ENCODE measurements at regions not wholly inside any gene's neighbourhood (a gene's known extent, or its start where the extent isn't known, plus 50 kb on each side); places are given as distances from the start of the nearest gene placed in this dataset.

DNA sequence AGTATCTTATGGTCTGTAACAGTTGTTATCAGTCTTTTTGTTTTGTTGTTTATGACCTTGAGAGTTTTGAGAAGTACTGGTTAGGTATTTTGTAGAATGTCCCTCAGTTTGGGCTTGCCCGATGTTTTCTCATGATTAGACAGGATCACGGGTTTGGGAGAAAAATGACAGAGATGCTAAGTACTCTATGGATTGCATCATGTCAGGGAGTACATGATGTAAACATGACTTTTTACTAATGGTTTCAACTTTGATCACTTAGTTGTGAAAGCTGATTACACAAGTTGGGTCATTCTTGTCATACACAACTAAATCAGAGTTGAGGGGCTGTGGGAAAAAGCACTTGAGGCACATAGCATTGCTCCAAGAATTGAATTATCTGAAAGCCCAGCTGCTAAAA is 94.7 kb upstream of the SIAH1 start:
- WGBS, 2 donors, result 48 to 74% methylated on average over 2 of the region's 2 CpGs
- H3K27ac ChIP-seq (ENCODE audit: low read depth in 1 of 2, low read length in 1 of 2), result no peak overlapping the region
- no peaks in the 10 kb centered on the region for H3K27me3 ChIP-seq (ENCODE audit: control insufficient read depth in 3 of 3, insufficient read depth in 3 of 3, low read length in 2 of 3)
- no peaks in the 10 kb centered on the region for H3K9me3 ChIP-seq (ENCODE audit: control insufficient read depth in 4 of 4, insufficient read depth in 3 of 4, low read length in 3 of 4)
- DNase-seq, result peak in 1 of 3 donors; percentile 26
- H3K9ac ChIP-seq (ENCODE audit: insufficient read depth in 1 of 2, low read length in 2 of 2), result no peak overlapping the region
- H3K4me3 ChIP-seq, result no peak overlapping the region
- peaks cover 0 to 4% (median 0%) of the 10 kb centered on the region in 5 donors for H3K4me1 ChIP-seq (ENCODE audit: control insufficient read depth in 5 of 5, insufficient read depth in 5 of 5, low read length in 5 of 5)
- H3K36me3 ChIP-seq (ENCODE audit: control insufficient read depth in 4 of 4, insufficient read depth in 4 of 4, low read length in 4 of 4), result no peaks in the 10 kb centered on the region
- TF ChIP-seq, protein P1, sequence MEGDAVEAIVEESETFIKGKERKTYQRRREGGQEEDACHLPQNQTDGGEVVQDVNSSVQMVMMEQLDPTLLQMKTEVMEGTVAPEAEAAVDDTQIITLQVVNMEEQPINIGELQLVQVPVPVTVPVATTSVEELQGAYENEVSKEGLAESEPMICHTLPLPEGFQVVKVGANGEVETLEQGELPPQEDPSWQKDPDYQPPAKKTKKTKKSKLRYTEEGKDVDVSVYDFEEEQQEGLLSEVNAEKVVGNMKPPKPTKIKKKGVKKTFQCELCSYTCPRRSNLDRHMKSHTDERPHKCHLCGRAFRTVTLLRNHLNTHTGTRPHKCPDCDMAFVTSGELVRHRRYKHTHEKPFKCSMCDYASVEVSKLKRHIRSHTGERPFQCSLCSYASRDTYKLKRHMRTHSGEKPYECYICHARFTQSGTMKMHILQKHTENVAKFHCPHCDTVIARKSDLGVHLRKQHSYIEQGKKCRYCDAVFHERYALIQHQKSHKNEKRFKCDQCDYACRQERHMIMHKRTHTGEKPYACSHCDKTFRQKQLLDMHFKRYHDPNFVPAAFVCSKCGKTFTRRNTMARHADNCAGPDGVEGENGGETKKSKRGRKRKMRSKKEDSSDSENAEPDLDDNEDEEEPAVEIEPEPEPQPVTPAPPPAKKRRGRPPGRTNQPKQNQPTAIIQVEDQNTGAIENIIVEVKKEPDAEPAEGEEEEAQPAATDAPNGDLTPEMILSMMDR (IDR thresholded peaks at IDR 0.05; ENCODE audit: control extremely low read depth, extremely low read depth), result no peak
- no peak for ATAC-seq (ENCODE audit: insufficient read depth, low FRiP score)

DNA sequence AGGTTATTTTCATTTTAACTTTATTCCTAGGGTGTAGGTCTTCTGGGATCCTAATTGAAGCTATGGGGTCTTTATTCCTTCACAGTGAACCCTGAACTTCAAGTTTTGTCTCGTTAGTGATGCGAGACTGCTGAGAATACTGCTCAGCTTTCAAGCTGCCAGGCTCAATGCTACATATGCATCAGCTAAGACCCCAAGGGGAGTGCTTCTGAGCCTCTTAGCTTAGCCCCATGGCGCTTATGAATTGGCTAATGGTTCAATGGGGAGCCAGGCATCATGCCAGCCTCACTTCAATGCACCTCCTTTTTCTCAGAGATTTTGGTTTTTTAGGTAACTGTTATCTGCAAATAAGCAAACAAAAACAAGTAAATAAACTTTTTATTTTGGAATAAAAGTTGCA is 94.1 kb upstream of the SIAH1 start:
- Histone ChIP-seq H3K27ac (ENCODE audit: low read depth in 1 of 2, low read length in 1 of 2) (no peak overlapping the region), H3K4me1 (ENCODE audit: control insufficient read depth in 5 of 5, insufficient read depth in 5 of 5, low read length in 5 of 5) (peaks cover 0 to 2% (median 0%) of the 10 kb centered on the region in 5 donors), H3K9ac (ENCODE audit: insufficient read depth in 1 of 2, low read length in 2 of 2) (no peak overlapping the region), H3K27me3 (ENCODE audit: control insufficient read depth in 3 of 3, insufficient read depth in 3 of 3, low read length in 2 of 3) (no peaks in the 10 kb centered on the region), H3K4me3 (no peak overlapping the region), H3K36me3 (ENCODE audit: control insufficient read depth in 4 of 4, insufficient read depth in 4 of 4, low read length in 4 of 4) (no peaks in the 10 kb centered on the region), H3K9me3 (ENCODE audit: control insufficient read depth in 4 of 4, insufficient read depth in 3 of 4, low read length in 3 of 4) (no peaks in the 10 kb centered on the region)
- DNase-seq (no peak), ATAC-seq (ENCODE audit: insufficient read depth, low FRiP score) (no peak)
- TF ChIP-seq, protein P1 (IDR thresholded peaks at IDR 0.05; ENCODE audit: control extremely low read depth, extremely low read depth), result no peak
- 90 to 91% methylated on average over 3 of the region's 3 CpGs for WGBS, 2 donors

DNA sequence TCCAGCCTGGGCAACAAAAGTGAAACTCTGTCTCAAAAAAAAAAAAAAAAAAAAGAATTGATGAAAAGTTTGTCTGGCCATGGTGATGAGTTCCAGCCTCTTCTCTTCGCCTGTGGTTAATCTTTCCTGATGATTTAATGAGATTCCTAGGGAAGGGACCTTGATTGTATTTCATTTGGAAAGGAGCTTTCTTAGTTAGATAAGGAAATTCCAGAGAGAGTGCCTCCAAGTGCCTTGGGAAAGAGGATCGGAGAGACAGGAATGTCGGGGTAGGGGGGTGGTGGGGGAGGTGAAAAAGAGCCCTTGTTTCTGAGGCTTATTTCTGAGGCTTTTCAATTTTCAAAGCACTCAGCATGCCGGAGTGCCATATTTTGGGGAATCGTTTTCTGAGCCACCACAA is 93.2 kb upstream of the SIAH1 start:
- H3K36me3 ChIP-seq (ENCODE audit: control insufficient read depth in 4 of 4, insufficient read depth in 4 of 4, low read length in 4 of 4), result no peaks in the 10 kb centered on the region
- H3K4me3 ChIP-seq, result no peak overlapping the region
- no peak for ATAC-seq (ENCODE audit: insufficient read depth, low FRiP score)
- WGBS, 2 donors, result 67 to 77% methylated on average over 5 of the region's 5 CpGs
- no peak for DNase-seq
- no peak overlapping the region for H3K27ac ChIP-seq (ENCODE audit: low read depth in 1 of 2, low read length in 1 of 2)
- H3K9me3 ChIP-seq (ENCODE audit: control insufficient read depth in 4 of 4, insufficient read depth in 3 of 4, low read length in 3 of 4), result no peaks in the 10 kb centered on the region
- no peaks in the 10 kb centered on the region for H3K27me3 ChIP-seq (ENCODE audit: control insufficient read depth in 3 of 3, insufficient read depth in 3 of 3, low read length in 2 of 3)
- H3K4me1 ChIP-seq (ENCODE audit: control insufficient read depth in 5 of 5, insufficient read depth in 5 of 5, low read length in 5 of 5), result no peaks in the 10 kb centered on the region
- TF ChIP-seq, protein P1 (IDR thresholded peaks at IDR 0.05; ENCODE audit: control extremely low read depth, extremely low read depth), result no peak
- H3K9ac ChIP-seq (ENCODE audit: insufficient read depth in 1 of 2, low read length in 2 of 2), result no peak overlapping the region

DNA sequence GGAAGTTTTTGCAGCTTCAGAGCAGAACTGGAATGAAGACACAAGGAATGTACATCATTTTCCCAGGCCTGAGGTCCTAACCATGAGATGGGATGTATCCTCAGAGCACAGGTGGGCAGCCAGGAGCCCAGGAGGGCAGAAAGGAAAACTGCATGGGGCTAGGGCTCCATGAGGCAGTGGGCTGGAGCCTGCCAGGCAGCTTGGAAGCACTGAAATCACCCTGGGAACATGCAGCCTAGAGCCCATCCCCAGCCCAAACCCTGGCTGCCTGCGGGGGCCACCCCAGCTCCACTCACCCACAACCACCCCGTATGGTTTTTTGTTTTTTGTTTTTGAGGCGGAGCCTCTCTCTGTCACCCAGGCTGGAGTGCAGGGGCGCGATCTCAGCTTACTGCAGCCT is 86.2 kb upstream of the SIAH1 start:
- DNase-seq (no peak), ATAC-seq (ENCODE audit: insufficient read depth, low FRiP score) (no peak)
- H3K36me3 ChIP-seq (ENCODE audit: control insufficient read depth in 4 of 4, insufficient read depth in 4 of 4, low read length in 4 of 4), result no peaks in the 10 kb centered on the region
- H3K27ac ChIP-seq (ENCODE audit: low read depth in 1 of 2, low read length in 1 of 2), result no peak overlapping the region
- WGBS, 2 donors, result 76 to 83% methylated on average over 5 of the region's 5 CpGs
- H3K9me3 ChIP-seq (ENCODE audit: control insufficient read depth in 4 of 4, insufficient read depth in 3 of 4, low read length in 3 of 4), result no peaks in the 10 kb centered on the region
- H3K9ac ChIP-seq (ENCODE audit: insufficient read depth in 1 of 2, low read length in 2 of 2), result no peak overlapping the region
- no peak overlapping the region for H3K4me3 ChIP-seq
- TF ChIP-seq, protein P1 (IDR thresholded peaks at IDR 0.05; ENCODE audit: control extremely low read depth, extremely low read depth), result no peak
- no peaks in the 10 kb centered on the region for H3K4me1 ChIP-seq (ENCODE audit: control insufficient read depth in 5 of 5, insufficient read depth in 5 of 5, low read length in 5 of 5)
- H3K27me3 ChIP-seq (ENCODE audit: control insufficient read depth in 3 of 3, insufficient read depth in 3 of 3, low read length in 2 of 3), result no peaks in the 10 kb centered on the region
